GM18868 (cell line): ENCODE measurements at regions not wholly inside any gene's neighbourhood (a gene's known extent, or its start where the extent isn't known, plus 50 kb on each side); places are given as distances from the start of the nearest gene placed in this dataset.

Experiments
- ATAC-seq: cut with Tn5 transposase; IDR thresholded peaks from one replicate; pipeline ENCODE4 v1.9.1; 2021; ENCODE audit warnings: mild to moderate bottlenecking, moderate library complexity; ENCODE audit not compliant: unreplicated experiment

GRCh38 chr4:96164814-96165351 is 325.0 kb downstream of the PDHA2 start:
- no peak for ATAC-seq

GRCh38 chr4:96166806-96167205 is 326.9 kb downstream of the PDHA2 start:
- no peak for ATAC-seq

GRCh38 chr4:96170198-96170597 is 330.3 kb downstream of the PDHA2 start:
- ATAC-seq = no peak

- ATAC-seq = no peak
These were observed 333.9 kb downstream of the PDHA2 start for GRCh38 chr4:96173756-96174155.

GRCh38 chr4:96175871-96176270 is 336.0 kb downstream of the PDHA2 start:
- ATAC-seq = no peak

- ATAC-seq = no peak
These were observed 343.7 kb downstream of the PDHA2 start for GRCh38 chr4:96183611-96184010.

GRCh38 chr4:96186593-96186992 is 346.7 kb downstream of the PDHA2 start:
- ATAC-seq = no peak

- no peak for ATAC-seq
These were observed 349.9 kb downstream of the PDHA2 start for GRCh38 chr4:96189761-96190160.

GRCh38 chr4:96193061-96193460 is 353.2 kb downstream of the PDHA2 start:
- ATAC-seq = no peak

- ATAC-seq = no peak
These were observed 355.1 kb downstream of the PDHA2 start for GRCh38 chr4:96194993-96195392.

- ATAC-seq = no peak
These were observed 365.4 kb downstream of the PDHA2 start for GRCh38 chr4:96205143-96205936.

GRCh38 chr4:96227515-96227914 is 387.6 kb downstream of the PDHA2 start:
- ATAC-seq = no peak

GRCh38 chr4:96228463-96228862 is 388.6 kb downstream of the PDHA2 start:
- no peak for ATAC-seq

- ATAC-seq = no peak
These were observed 400.1 kb downstream of the PDHA2 start for GRCh38 chr4:96240041-96240440.

GRCh38 chr4:96241819-96242218 is 401.9 kb downstream of the PDHA2 start:
- no peak for ATAC-seq

GRCh38 chr4:96247096-96247495 is 407.2 kb downstream of the PDHA2 start:
- no peak for ATAC-seq

GRCh38 chr4:96248225-96248624 is 408.3 kb downstream of the PDHA2 start:
- ATAC-seq = no peak

- peak; percentile 48 for ATAC-seq
These were observed 420.3 kb downstream of the PDHA2 start for GRCh38 chr4:96260064-96260682.

GRCh38 chr4:96262057-96262456 is 422.2 kb downstream of the PDHA2 start:
- no peak for ATAC-seq

GRCh38 chr4:96263291-96263690 is 423.4 kb downstream of the PDHA2 start:
- ATAC-seq = no peak

GRCh38 chr4:96264941-96265463 is 425.1 kb downstream of the PDHA2 start:
- ATAC-seq = no peak

GRCh38 chr4:96293806-96294205 is 453.9 kb downstream of the PDHA2 start:
- ATAC-seq = no peak
